AG04449 (cell line): ENCODE measurements at regions not wholly inside any gene's neighbourhood (a gene's known extent, or its start where the extent isn't known, plus 50 kb on each side); places are given as distances from the start of the nearest gene placed in this dataset.
A peak's percentile ranks its signal among the peaks of the same experiment; 100 is the strongest.

Experiments
- CTCF ChIA-PET: fragments of 350-600 bp; formaldehyde crosslinking; extraction: SDS; loops from one replicate; lab custom pipeline; 2021; ENCODE audit warnings: antibody characterized with exemption; lab: Yijun Ruan, JAX
- POLR2A ChIA-PET: fragments of 400-600, 350-600 bp; formaldehyde crosslinking; extraction: SDS; loops from one replicate; lab custom pipeline; 2020; ENCODE audit warnings: antibody characterized with exemption, inconsistent platforms; lab: Yijun Ruan, JAX
- DNase-seq: peaks from one replicate; pipeline ENCODE4 v3.0.0-alpha.2; 2010; ENCODE audit warnings: low read depth, low spot score
- H3K4me3 ChIP-seq: 2 replicates; pipeline ENCODE4 v1.5.1; 2011; ENCODE audit warnings: low read depth, mild to moderate bottlenecking, control low read depth, low read length
- CTCF ChIP-seq: IDR thresholded peaks from one replicate; pipeline ENCODE4 v1.5.1; 2011; ENCODE audit warnings: mild to moderate bottlenecking, moderate library complexity, low read length, control low read depth, inconsistent platforms; ENCODE audit not compliant: insufficient read depth; ENCODE audit errors: missing control alignments

- CTCF ChIA-PET = interaction anchor here (0.7 to 1.6 kb wide), 3 partner anchors 10 to 11 kb away, joined by 3 to 7 read pairs (median 3); no protein-coding TSS in a partner anchor
- no peak overlapping the region for H3K4me3 ChIP-seq
- TF ChIP-seq CTCF = no peak
- DNase-seq = no peak
- POLR2A ChIA-PET = no interaction called here
Observed at GRCh38 chr11:31996159-31996881, 94.6 kb upstream of the RCN1 start.

- POLR2A ChIA-PET = no interaction called here
- CTCF ChIA-PET = interaction anchor here (0.7 to 1.2 kb wide), 2 partner anchors 9 to 11 kb away, joined by 3 read pairs; no protein-coding TSS in a partner anchor
- DNase-seq = peak; percentile 5
- TF ChIP-seq CTCF = no peak
- H3K4me3 ChIP-seq = peak overlapping the region; percentile 42
Observed at GRCh38 chr11:31995525-31996094, 95.3 kb upstream of the RCN1 start.

- DNase-seq = no peak
- CTCF ChIA-PET = interaction anchor here (1.2 kb wide), 1 partner anchor 9 kb away, joined by 3 read pairs; no protein-coding TSS in a partner anchor
- POLR2A ChIA-PET = no interaction called here
- H3K4me3 ChIP-seq = no peak overlapping the region
- no peak for TF ChIP-seq CTCF
Observed at GRCh38 chr11:31995032-31995431, 95.8 kb upstream of the RCN1 start.

GRCh38 chr11:31987118-31988005 lies 103.5 kb upstream of the RCN1 start:
- TF ChIP-seq CTCF = no peak
- H3K4me3 ChIP-seq = peak overlapping the region; percentile 29; the same call in 1 of the 2 replicates
- ChIA-PET CTCF (interaction anchor here (1.4 to 1.8 kb wide), 2 partner anchors 29 to 66 kb away, joined by 4 to 5 read pairs; no protein-coding TSS in a partner anchor), POLR2A (no interaction called here)
- no peak for DNase-seq

- H3K4me3 ChIP-seq = no peak overlapping the region
- POLR2A ChIA-PET = no interaction called here
- TF ChIP-seq CTCF = no peak
- CTCF ChIA-PET = interaction anchor here (0.7 to 1.8 kb wide), 4 partner anchors 11 to 345 kb away, joined by 3 to 5 read pairs (median 4); no protein-coding TSS in a partner anchor
- DNase-seq = no peak
Observed at GRCh38 chr11:31986201-31986889, 104.5 kb upstream of the RCN1 start.
